HG02943 (cell line): ENCODE measurements at regions not wholly inside any gene's neighbourhood (a gene's known extent, or its start where the extent isn't known, plus 50 kb on each side); places are given as distances from the start of the nearest gene placed in this dataset.

Experiments
- ATAC-seq: cut with Tn5 transposase; IDR thresholded peaks from one replicate; pipeline ENCODE4 v1.9.1; 2021; ENCODE audit warnings: mild to moderate bottlenecking, low read depth, moderate library complexity; ENCODE audit not compliant: unreplicated experiment

- ATAC-seq = no peak
Measured at GRCh38 chr6:71476872-71477271, 188.3 kb downstream of the OGFRL1 start.

- ATAC-seq = no peak
Measured at GRCh38 chr6:71478834-71479541, 190.4 kb downstream of the OGFRL1 start.

GRCh38 chr6:71480577-71480976, 192.0 kb downstream of the OGFRL1 start:
- ATAC-seq = no peak

GRCh38 chr6:71481011-71481410, 192.4 kb downstream of the OGFRL1 start:
- no peak for ATAC-seq

- ATAC-seq = no peak
Measured at GRCh38 chr6:71481801-71482200, 193.2 kb downstream of the OGFRL1 start.

GRCh38 chr6:71482742-71483141, 194.1 kb downstream of the OGFRL1 start:
- ATAC-seq = no peak

GRCh38 chr6:71486461-71486860, 197.8 kb downstream of the OGFRL1 start:
- ATAC-seq = no peak

GRCh38 chr6:71488186-71488585, 199.6 kb downstream of the OGFRL1 start:
- ATAC-seq = no peak

- ATAC-seq = no peak
Measured at GRCh38 chr6:71489736-71490135, 201.1 kb downstream of the OGFRL1 start.

GRCh38 chr6:71490876-71491275, 202.3 kb downstream of the OGFRL1 start:
- no peak for ATAC-seq

- no peak for ATAC-seq
Measured at GRCh38 chr6:71491844-71492243, 203.2 kb downstream of the OGFRL1 start.

- no peak for ATAC-seq
Measured at GRCh38 chr6:71492668-71493067, 204.1 kb downstream of the OGFRL1 start.

GRCh38 chr6:71496018-71496721, 207.6 kb downstream of the OGFRL1 start:
- peak; percentile 100 for ATAC-seq

GRCh38 chr6:71496722-71497033, 208.1 kb downstream of the OGFRL1 start:
- no peak for ATAC-seq

GRCh38 chr6:71498638-71499037, 210.0 kb downstream of the OGFRL1 start:
- no peak for ATAC-seq

GRCh38 chr6:71499667-71500066, 211.1 kb downstream of the OGFRL1 start:
- no peak for ATAC-seq

GRCh38 chr6:71502168-71502567, 213.6 kb downstream of the OGFRL1 start:
- no peak for ATAC-seq

GRCh38 chr6:71502956-71503355, 214.3 kb downstream of the OGFRL1 start:
- no peak for ATAC-seq

GRCh38 chr6:71507183-71507582, 218.6 kb downstream of the OGFRL1 start:
- no peak for ATAC-seq

- no peak for ATAC-seq
Measured at GRCh38 chr6:71509191-71510005, 220.8 kb downstream of the OGFRL1 start.

- no peak for ATAC-seq
Measured at GRCh38 chr6:71510057-71510713, 221.6 kb downstream of the OGFRL1 start.
